ENCODE measurements at regions not wholly inside any gene's neighbourhood (a gene's known extent, or its start where the extent isn't known, plus 50 kb on each side); places are given as distances from the start of the nearest gene placed in this dataset.

- Histone ChIP-seq H3K36me3 (ENCODE audit: insufficient read depth) (no peaks in the 10 kb centered on the region), H3K4me3 (ENCODE audit: low read depth, low read length) (no peak overlapping the region), H3K27ac (ENCODE audit: low read depth) (no peak overlapping the region), H3K4me1 (ENCODE audit: insufficient read depth) (no peaks in the 10 kb centered on the region)
- no peak for DNase-seq (ENCODE audit: extremely low spot score)
- WGBS = 77% methylated on average over 2 of the region's 2 CpGs
These were observed 57.2 kb upstream of the TMEM196 start for GRCh38 chr7:19830604-19831003.

Data from urinary bladder (tissue), 3 donors.